ENCODE measurements at regions not wholly inside any gene's neighbourhood (a gene's known extent, or its start where the extent isn't known, plus 50 kb on each side); places are given as distances from the start of the nearest gene placed in this dataset.
"Not testable (repeated sequence)": the region's sequence is repeated elsewhere in the genome, so short reads cannot be mapped to it uniquely, and the experiment has no call there.

GRCh38 chr20:1754306-1754705 is 96.7 kb upstream of the SIRPG start:
- Histone ChIP-seq H3K36me3 (no peaks in the 10 kb centered on the region), H3K4me3 (no peak overlapping the region), H3K4me1 (no peaks in the 10 kb centered on the region), H3K27ac (no peak overlapping the region), H3K27me3 (no peaks in the 10 kb centered on the region), H3K9me3 (no peaks in the 10 kb centered on the region)
- no peak for DNase-seq (ENCODE audit: low spot score)
- TF ChIP-seq CTCF (IDR thresholded peaks at IDR 0.05), result no peak

GRCh38 chr20:1752045-1752444 is 94.5 kb upstream of the SIRPG start:
- H3K36me3 ChIP-seq, result no peaks in the 10 kb centered on the region
- no peaks in the 10 kb centered on the region for H3K9me3 ChIP-seq
- no peak for DNase-seq (ENCODE audit: low spot score)
- no peak for TF ChIP-seq CTCF (IDR thresholded peaks at IDR 0.05)
- no peaks in the 10 kb centered on the region for H3K4me1 ChIP-seq
- no peak overlapping the region for H3K4me3 ChIP-seq
- no peak overlapping the region for H3K27ac ChIP-seq
- H3K27me3 ChIP-seq, result no peaks in the 10 kb centered on the region

- H3K4me3 ChIP-seq, result no peak overlapping the region
- no peaks in the 10 kb centered on the region for H3K9me3 ChIP-seq
- no peaks in the 10 kb centered on the region for H3K4me1 ChIP-seq
- no peak for TF ChIP-seq CTCF (IDR thresholded peaks at IDR 0.05)
- H3K36me3 ChIP-seq, result no peaks in the 10 kb centered on the region
- H3K27me3 ChIP-seq, result no peaks in the 10 kb centered on the region
- DNase-seq (ENCODE audit: low spot score), result no peak
- no peak overlapping the region for H3K27ac ChIP-seq
Measured at GRCh38 chr20:1748777-1749176, 91.2 kb upstream of the SIRPG start.

- Histone ChIP-seq H3K4me1 (no peaks in the 10 kb centered on the region), H3K27ac (no peak overlapping the region)
- TF ChIP-seq CTCF (IDR thresholded peaks at IDR 0.05), result no peak
Measured at GRCh38 chr20:1747953-1748577, 90.5 kb upstream of the SIRPG start.

GRCh38 chr20:1742049-1742434 is 84.5 kb upstream of the SIRPG start:
- H3K4me1 ChIP-seq; H3K9me3 ChIP-seq; H3K27me3 ChIP-seq; H3K27ac ChIP-seq; H3K4me3 ChIP-seq; DNase-seq (ENCODE audit: low spot score); H3K36me3 ChIP-seq: not testable (repeated sequence)

More at GRCh38 chr20:1747953-1748577, 90.5 kb upstream of the SIRPG start:
- no peaks in the 10 kb centered on the region for H3K27me3 ChIP-seq
- H3K36me3 ChIP-seq, result no peaks in the 10 kb centered on the region
- no peak overlapping the region for H3K4me3 ChIP-seq
- no peaks in the 10 kb centered on the region for H3K9me3 ChIP-seq
- DNase-seq (ENCODE audit: low spot score), result no peak

- Histone ChIP-seq H3K4me3 (no peak overlapping the region), H3K27ac (no peak overlapping the region), H3K9me3 (no peaks in the 10 kb centered on the region), H3K4me1 (no peaks in the 10 kb centered on the region), H3K27me3 (no peaks in the 10 kb centered on the region), H3K36me3 (no peaks in the 10 kb centered on the region)
- DNase-seq (ENCODE audit: low spot score), result no peak
- TF ChIP-seq CTCF (IDR thresholded peaks at IDR 0.05), result no peak
Measured at GRCh38 chr20:1741309-1742048, 83.9 kb upstream of the SIRPG start.
